Muscle layer of colon (tissue), 2 donors: ENCODE measurements at regions not wholly inside any gene's neighbourhood (a gene's known extent, or its start where the extent isn't known, plus 50 kb on each side); places are given as distances from the start of the nearest gene placed in this dataset.

Experiments
- H3K27ac ChIP-seq: one replicate; pipeline ENCODE4 v1.7.0; 2013; ENCODE audit warnings: low read depth, mild to moderate bottlenecking, low read length, moderate library complexity
- H3K27me3 ChIP-seq, 2 donors: one replicate each; pipeline ENCODE4 v1.7.0; 2013; ENCODE audit warnings: low read length in 2 of 2, mild to moderate bottlenecking in 2 of 2; ENCODE audit not compliant: insufficient read depth in 2 of 2, control insufficient read depth in 1 of 2
- H3K36me3 ChIP-seq: one replicate; pipeline ENCODE4 v1.7.0; 2013; ENCODE audit warnings: mild to moderate bottlenecking, low read length; ENCODE audit not compliant: insufficient read depth
- H3K4me1 ChIP-seq: one replicate; pipeline ENCODE4 v1.7.0; 2013; ENCODE audit warnings: mild to moderate bottlenecking, low read length; ENCODE audit not compliant: insufficient read depth
- H3K4me3 ChIP-seq, 2 donors: one replicate each; pipeline ENCODE4 v1.7.0; 2013; ENCODE audit warnings: low read length in 2 of 2, low read depth in 1 of 2, mild to moderate bottlenecking in 1 of 2, moderate library complexity in 1 of 2
- H3K9ac ChIP-seq: one replicate; pipeline ENCODE4 v1.7.0; 2013; ENCODE audit warnings: low read length
- H3K9me3 ChIP-seq: one replicate; pipeline ENCODE4 v1.7.0; 2013; ENCODE audit warnings: mild to moderate bottlenecking, low read length
- donor health status: abdominal sarcoma.
- donor health status: Adenocarcinoma of cecum.

DNA sequence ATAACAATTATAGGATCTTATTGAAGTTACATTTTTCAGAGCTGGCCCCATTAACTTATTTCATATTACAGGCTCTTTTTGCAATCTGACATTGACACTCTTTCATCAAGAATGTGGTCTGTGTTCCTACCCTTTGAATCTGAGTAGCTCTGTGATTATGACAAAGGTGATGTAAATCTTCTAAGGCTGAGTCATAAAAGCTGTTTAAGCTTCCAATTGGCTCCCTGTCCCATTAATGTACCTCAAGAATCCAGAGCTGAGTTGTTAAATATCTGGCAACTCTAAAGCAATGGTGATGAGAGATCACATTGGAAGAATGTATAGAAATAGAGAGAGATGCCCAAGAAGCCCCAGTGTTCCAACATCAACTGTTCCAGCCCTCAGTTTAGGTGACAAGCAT, 178.5 kb upstream of the DEPDC1 start:
- no peaks in the 10 kb centered on the region for H3K36me3 ChIP-seq
- H3K9me3 ChIP-seq = no peaks in the 10 kb centered on the region
- no peaks in the 10 kb centered on the region for H3K27me3 ChIP-seq
- no peak overlapping the region for H3K9ac ChIP-seq
- no peaks in the 10 kb centered on the region for H3K4me1 ChIP-seq
- no peak overlapping the region for H3K4me3 ChIP-seq
- H3K27ac ChIP-seq = no peak overlapping the region

DNA sequence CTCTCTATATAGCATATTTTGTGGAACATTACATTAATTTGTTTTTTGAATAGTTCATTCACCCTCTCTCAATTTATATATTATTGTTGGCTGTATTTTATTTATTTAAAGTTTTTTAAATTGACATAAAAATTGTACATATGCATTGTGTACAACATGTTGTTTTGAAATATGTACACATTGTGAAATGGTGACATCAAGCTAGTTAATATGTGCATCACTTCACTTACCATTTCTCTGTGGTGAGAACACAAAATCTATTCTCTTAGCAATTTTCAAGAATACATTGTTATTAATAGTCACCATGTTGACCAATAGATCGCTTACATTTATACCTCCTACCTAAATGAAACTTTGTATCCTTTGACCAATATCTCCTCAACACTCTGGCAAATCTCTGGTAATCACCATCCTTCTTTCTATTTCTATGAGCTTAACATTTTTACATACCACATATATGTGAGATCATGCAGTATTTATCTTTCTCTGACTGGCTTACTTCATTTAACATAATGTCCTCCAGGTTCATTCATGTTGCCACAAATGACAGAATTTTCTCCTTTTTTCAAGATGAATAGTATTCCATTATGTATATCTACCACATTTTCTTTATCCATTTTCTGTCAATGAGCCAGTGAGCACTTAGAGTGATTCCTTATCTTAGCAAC, 180.9 kb upstream of the DEPDC1 start:
- Histone ChIP-seq H3K9ac (no peak overlapping the region), H3K4me1 (no peaks in the 10 kb centered on the region), H3K9me3 (no peaks in the 10 kb centered on the region), H3K4me3 (no peak overlapping the region), H3K27ac (no peak overlapping the region), H3K36me3 (no peaks in the 10 kb centered on the region), H3K27me3 (no peaks in the 10 kb centered on the region)

DNA sequence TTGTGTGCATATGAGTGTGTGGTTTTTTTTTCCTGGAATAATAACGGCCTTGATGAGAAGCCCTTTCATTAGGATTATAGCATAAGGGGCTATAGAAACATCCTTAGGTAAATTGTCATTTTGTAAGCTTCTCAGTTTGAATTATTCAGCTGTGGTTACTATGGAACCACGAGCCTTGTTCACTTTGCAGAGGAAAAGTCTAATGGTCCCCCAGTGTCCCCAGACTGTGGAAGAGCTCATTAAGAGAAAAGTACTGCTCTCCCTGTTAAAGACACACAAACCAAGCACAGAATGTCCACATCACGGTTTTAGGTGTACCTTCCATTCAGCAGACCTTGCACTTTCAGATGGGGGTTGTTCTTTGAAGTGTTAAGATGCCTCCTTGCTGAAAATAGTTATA, 199.3 kb upstream of the DEPDC1 start:
- Histone ChIP-seq H3K9me3 (no peaks in the 10 kb centered on the region), H3K36me3 (no peaks in the 10 kb centered on the region), H3K4me1 (no peaks in the 10 kb centered on the region), H3K4me3 (no peak overlapping the region), H3K27ac (no peak overlapping the region), H3K27me3 (no peaks in the 10 kb centered on the region), H3K9ac (no peak overlapping the region)

DNA sequence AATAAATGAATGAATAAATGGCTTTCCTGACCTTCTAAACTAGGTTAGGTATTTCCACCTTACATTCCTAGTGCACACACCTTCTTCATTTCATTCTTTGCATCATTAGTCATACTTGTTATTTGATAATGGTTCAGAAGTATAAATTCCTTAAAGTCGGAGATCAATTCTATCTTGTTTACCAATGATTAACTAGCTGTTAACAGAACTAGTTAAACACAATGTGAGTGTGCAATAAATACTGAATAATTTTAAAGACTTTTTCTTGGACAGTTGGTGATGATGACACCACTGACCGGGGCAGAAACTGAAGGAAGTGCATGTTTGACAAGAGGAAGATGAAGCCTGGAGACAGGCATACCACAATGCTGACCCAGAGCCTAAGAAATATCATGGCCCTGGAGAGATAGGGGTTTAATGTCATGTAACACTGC, 207.1 kb upstream of the DEPDC1 start:
- Histone ChIP-seq H3K27ac (no peak overlapping the region), H3K9ac (no peak overlapping the region), H3K27me3 (no peaks in the 10 kb centered on the region), H3K36me3 (no peaks in the 10 kb centered on the region), H3K4me1 (peaks cover 11% of the 10 kb centered on the region), H3K9me3 (no peaks in the 10 kb centered on the region), H3K4me3 (no peak overlapping the region)

DNA sequence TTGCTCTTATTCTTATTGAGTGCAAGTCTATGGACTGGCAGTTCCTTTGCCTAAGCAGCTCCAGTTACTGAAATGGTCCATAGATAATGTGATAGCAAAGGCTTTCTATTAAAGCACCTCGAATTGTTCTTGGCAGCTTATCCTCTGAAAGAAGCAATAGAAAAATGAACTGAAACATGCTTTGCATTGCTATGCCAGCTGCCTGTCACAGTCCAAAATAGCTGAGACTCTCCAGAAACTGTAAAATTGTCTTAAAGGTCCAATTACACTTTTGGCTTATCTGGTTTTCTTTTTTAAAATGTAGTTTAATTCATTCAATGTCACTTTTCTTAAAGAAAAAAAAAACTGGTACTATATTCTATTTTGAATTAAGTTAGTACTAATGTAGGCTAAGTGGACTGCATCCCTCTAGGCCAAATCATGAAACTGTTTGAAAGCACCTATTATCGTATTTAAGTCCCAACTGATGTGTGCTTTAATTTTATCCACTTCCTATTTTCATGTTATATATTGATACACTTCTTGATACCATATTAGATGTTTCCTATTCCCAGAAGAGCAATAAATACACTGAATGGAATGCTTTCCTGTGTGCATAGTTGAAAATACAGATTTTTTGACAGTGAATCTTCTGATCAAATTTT, 208.0 kb upstream of the DEPDC1 start:
- no peaks in the 10 kb centered on the region for H3K9me3 ChIP-seq
- no peak overlapping the region for H3K9ac ChIP-seq
- no peak overlapping the region for H3K27ac ChIP-seq
- no peak overlapping the region for H3K4me3 ChIP-seq
- no peaks in the 10 kb centered on the region for H3K27me3 ChIP-seq
- no peaks in the 10 kb centered on the region for H3K36me3 ChIP-seq
- H3K4me1 ChIP-seq = peaks cover 11% of the 10 kb centered on the region

DNA sequence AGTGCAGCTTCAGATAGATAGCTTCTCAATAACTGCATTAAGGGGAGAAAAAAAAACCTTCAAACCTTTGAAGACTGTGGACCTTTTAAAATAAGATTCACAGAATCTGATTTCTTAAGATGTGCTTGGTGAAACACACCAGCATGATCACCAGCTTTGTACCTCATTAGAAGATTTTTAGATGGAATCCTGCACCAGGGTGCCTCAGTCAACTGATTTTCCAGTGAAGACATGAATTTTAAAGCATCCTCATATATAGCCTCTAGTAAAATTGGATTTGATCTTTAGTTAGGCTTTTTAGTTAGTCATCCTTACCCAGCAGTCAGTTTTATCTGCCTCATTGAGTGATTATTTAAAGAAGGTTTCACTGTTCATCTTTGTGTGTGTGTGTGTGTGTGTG, 208.6 kb upstream of the DEPDC1 start:
- Histone ChIP-seq H3K27ac (no peak overlapping the region), H3K36me3 (no peaks in the 10 kb centered on the region), H3K27me3 (no peaks in the 10 kb centered on the region), H3K4me3 (peak overlapping the region in 1 of 2 donors; percentile 2), H3K9ac (no peak overlapping the region), H3K9me3 (no peaks in the 10 kb centered on the region), H3K4me1 (peaks cover 11% of the 10 kb centered on the region)

DNA sequence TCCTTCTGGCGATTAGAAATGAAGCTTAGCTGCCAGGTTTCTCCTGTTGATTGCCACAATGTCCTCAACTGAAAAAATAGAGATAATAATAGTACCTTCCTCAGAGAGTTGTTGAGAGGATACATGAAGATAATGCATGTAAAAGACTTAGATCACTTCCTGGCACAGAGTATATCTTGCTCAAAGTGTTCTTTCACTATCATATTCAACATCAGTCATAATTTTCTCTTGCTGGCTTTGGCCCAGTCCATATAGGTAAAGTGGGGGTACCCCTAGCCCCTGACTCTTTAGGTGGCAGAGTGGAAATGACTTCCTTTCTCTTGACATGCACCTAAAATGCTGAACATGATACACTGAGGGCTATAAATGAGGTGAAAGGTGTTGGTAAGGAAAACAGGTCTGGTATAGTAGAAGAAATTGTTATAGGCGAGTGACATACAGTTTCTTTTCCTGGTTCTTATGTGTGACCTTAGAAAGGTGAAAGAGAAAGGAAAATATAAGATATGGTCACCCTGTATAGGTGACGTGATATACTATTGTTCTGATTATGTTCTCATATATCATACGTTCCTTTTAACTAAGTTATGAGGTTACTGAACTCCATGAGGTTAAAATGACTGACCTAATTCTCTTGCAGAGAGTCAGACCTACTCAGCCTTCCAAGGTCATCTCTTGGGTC, 209.9 kb upstream of the DEPDC1 start:
- Histone ChIP-seq H3K27ac (no peak overlapping the region), H3K4me1 (peaks cover 11% of the 10 kb centered on the region), H3K9ac (no peak overlapping the region), H3K27me3 (no peaks in the 10 kb centered on the region), H3K36me3 (no peaks in the 10 kb centered on the region), H3K4me3 (no peak overlapping the region), H3K9me3 (no peaks in the 10 kb centered on the region)

DNA sequence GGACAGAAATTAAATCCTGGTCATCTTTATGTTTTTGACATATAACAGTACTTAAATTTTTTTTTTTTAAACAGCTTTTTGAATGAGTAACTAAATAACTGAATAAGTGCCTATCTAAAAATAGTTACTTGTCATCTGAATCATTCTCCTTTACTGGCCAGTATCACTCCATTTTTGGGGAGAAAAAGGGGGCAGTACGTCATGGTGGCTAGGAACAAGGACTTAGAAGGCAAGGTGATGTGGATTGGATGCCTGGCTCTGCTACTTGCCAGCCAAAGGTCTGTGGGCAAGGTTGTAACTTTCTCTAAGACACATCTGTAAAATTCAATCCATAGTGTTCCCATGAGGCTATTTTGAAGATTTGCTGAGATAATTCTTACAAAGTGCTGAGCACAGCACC, 220.4 kb upstream of the DEPDC1 start:
- Histone ChIP-seq H3K4me3 (no peak overlapping the region), H3K9me3 (no peaks in the 10 kb centered on the region), H3K27me3 (no peaks in the 10 kb centered on the region), H3K9ac (no peak overlapping the region), H3K27ac (no peak overlapping the region), H3K36me3 (no peaks in the 10 kb centered on the region), H3K4me1 (peaks cover 7% of the 10 kb centered on the region)

DNA sequence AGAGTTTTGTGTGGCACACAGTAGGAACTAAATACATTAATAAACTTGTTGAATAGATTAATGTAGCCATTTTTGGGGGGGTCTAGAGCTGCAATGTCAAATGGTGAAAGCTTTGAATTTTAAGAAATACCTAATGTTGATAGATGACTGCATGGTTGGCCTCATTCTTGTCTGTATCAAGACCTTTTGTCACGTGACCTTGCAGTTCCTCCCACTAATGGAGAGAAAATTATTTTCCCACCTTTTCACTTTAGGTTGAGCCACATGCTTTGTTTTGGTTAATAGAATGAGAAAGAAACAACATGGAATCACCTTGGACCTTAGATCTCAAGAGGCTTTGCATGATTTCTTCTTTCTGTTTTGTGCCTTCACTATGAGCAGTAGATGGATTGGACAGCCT, 223.6 kb upstream of the DEPDC1 start:
- Histone ChIP-seq H3K4me3 (no peak overlapping the region), H3K9ac (no peak overlapping the region), H3K27me3 (no peaks in the 10 kb centered on the region), H3K9me3 (no peaks in the 10 kb centered on the region), H3K4me1 (peaks cover 9% of the 10 kb centered on the region), H3K27ac (no peak overlapping the region), H3K36me3 (no peaks in the 10 kb centered on the region)

DNA sequence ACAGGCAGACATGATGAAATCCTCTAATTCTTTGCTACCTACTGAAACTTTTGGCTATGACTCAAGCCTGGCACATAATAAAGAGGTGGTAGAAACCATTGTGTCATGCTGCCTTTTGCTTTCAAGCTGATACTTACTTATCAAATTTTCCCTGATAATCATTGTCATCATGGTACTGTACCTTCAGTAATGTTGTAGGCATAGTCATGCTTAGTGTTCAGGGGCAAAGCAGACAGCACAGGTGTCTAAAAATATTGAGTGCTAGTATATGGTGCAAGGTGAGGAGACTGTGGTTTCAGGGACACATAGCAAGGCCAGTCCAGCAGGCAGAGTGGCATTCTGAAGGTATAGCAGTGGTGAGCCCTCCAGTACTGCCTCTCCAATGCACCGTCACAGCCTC, 226.9 kb upstream of the DEPDC1 start:
- Histone ChIP-seq H3K9ac (no peak overlapping the region), H3K27ac (no peak overlapping the region), H3K9me3 (no peaks in the 10 kb centered on the region), H3K27me3 (no peaks in the 10 kb centered on the region), H3K36me3 (no peaks in the 10 kb centered on the region), H3K4me3 (no peak overlapping the region), H3K4me1 (peaks cover 5% of the 10 kb centered on the region)

DNA sequence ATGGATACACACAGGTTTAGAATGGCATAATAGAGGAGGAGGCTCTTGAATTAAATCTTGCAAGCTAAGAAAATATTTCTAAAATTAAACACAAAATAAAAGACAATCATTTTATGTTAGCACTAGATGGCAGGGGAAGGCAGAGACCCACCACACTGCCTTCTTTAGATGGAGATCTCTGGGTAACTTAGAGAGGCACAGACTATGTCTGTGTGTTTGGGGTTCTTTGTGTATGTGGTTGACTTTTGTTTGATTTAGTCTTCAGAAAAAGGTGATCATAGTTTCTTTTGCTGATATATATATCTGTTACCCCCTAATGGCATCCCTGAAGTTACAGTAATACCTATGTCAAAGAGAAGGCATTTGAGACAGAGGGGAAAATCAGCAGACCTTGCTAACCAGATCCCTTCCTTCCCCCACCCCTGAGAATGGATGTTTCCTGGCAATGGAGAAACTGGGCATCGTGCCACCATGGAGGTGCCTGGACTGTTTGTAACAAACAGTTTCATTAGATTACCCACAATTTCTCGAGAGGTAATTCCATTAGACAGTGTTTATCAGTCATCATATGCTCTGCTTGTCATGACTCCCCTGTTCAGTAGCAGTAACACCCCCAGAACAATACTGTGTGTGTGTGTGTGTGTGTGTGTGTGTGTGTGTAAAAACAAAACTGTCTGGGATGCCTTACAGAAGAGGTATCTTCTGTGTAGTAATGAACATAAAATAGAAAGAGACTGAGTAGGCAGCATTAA, 228.3 kb upstream of the DEPDC1 start:
- Histone ChIP-seq H3K27me3 (no peaks in the 10 kb centered on the region), H3K4me3 (no peak overlapping the region), H3K4me1 (peaks cover 5% of the 10 kb centered on the region), H3K9ac (no peak overlapping the region), H3K36me3 (no peaks in the 10 kb centered on the region), H3K27ac (no peak overlapping the region), H3K9me3 (no peaks in the 10 kb centered on the region)
